ENCODE measurements at regions not wholly inside any gene's neighbourhood (a gene's known extent, or its start where the extent isn't known, plus 50 kb on each side); places are given as distances from the start of the nearest gene placed in this dataset.

DNA sequence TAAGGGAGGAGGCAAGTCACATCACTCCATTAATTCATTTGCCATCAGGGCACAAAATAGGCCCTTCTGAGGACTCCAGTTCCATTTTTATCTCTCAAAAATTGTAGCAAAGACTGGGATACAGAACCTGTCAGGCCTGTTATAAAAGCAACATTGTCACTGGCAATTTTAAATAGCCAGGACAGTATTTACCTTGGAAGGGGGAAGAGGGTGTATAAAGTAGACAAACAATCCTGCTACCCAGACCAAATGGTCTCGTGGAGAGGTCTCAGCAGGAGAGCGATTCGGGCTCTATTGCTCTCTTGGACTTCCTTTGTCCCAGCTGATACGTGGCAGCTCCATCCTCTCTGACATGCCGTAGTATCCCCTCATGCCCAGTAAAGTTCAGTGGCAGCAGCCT lies 740.3 kb upstream of the HS6ST1 start:
- no peak for DNase-seq

GRCh38 chr2:129059476-129059875 lies 740.8 kb upstream of the HS6ST1 start:
- no peak for DNase-seq

DNA sequence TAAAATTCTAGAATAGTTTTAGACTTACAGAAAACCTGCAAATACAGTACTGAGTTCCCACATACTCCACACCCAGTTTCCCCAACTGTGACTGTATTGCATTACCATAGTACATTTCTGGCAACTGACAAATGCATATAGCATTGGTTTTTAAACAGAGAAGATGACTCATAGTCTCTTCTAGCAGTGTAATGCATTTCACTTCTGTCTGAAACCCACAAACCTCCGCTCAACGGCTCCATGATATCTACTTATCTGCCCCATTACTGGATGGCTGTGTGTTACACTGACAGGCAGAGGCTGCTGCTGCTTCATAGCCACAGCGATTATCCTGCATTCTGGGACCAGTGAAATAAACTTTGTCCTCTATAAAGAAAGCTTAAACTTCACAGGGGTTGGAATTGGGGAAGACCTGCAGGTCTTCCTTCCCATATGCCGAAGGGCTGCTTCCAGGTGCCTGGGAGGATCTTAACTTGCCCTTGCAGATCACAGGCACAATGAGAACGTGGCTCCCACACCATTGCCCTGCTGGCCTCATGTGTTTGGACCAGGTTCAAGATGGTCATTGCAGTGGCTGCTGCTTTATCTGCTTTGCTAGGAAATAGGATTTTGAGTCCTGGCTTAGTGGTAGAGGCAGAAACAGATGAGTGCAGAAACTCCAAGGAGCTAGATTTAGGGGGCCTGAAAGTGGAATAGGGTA lies 742.6 kb upstream of the HS6ST1 start:
- DNase-seq: no peak

DNA sequence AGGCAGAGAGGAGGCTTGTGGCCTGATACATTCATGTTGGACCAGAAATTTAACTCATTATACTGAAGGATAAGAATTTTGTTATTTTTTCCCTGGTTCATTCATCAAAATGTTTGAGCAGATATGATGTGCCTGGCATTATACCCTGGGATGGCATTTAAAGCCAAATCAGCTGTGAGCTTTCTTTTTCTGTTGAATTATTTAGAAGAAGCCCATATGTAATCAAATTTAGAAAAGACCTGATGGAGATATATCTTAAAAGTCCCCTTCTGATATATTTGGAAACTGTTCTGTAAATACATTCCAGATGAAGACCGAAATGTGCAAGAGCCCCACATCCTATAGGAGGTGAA lies 743.1 kb upstream of the HS6ST1 start:
- DNase-seq: no peak

DNA sequence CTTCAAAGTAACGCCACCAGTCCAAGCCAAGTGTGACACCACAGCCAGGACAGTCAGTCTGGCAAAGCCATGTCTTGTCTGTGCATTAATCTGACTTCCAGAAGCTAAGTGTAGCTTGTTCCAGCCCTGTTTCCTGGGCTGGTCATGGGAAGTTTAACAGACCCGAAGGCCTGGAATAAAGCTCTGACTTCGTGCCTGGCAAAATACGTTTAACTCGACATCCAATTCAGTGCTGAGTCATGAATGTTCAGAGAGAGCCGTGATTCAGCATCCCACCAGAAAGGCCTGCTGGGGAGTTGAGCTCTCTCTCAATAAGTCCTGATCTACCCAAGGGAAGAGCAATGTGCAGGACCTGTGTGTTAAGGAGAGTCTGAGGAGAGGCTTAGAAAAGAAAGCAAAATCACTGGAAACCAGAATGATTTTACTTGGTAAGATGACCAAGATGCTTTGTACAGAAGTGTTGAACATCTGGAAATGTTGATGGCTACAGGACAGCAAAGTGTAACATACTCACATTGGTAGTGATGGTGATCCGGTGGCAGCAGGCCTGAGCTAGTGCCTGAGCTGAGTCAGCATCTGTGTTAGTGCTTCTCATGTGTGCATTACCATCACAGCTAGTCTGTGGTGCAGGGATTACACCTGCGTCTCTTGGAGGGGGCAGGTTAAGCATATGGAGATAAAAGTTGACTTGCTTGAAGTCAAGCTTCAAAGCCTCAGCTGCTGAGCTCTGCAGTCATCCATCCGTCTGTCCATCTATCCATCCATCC lies 743.7 kb upstream of the HS6ST1 start:
- DNase-seq: no peak

DNA sequence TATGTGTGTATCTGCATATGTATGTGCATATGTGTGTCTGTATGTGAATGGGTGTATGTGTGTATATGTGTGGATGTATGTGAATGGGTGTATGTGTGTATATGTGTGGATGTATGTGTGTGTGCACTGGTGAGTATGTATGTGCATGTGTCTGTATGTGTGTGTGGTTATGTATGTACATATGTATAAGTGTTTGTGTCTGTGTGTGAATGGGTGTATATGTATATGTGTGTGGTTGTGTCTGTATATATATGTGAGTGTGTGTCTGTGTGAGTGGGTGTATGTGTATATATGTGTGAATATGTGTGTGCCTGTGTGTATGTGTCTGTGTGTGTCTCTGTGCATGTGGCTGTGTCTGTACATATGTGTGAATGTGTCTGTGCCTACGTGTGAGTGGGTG lies 748.4 kb upstream of the HS6ST1 start:
- DNase-seq: no peak

DNA sequence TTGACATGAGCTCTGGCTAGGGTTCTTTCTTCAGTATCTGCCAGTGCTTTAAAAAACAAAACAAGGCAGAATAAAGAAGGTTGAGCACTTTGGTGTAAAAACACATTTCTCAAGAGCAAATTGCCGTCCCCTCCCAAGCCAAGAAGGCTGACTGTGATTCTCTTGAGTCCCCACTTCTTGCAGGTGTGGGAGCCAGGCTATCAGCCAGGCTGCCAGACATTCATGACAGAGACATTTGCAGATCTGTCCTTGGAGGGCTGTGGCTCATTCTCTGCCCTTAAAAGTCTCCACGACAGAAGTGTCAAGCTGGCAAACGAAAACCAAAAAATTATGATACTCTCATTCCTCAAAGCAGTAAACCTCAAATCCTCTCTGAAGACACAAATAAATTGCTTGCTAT lies 749.3 kb upstream of the HS6ST1 start:
- DNase-seq: no peak

DNA sequence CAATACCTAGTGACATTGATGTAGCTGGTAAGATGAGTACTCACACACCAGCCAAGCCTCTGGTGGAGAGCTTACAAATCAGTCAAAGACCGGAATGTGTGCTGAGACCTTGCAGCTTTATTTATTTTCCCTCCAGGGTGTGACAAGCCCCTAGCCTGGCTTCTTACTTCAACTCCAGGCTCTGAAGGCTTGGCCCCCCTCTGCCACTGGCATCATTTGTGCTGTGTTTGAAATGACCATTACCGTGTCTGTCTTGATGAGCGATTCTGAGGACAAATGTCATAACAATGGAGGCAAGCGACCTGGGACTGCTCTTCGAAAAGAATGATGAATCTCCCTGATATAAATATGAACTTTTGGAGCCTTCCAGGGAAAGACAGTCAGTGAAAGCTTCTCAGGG lies 749.9 kb upstream of the HS6ST1 start:
- no peak for DNase-seq

GRCh38 chr2:129069875-129070594 lies 751.4 kb upstream of the HS6ST1 start:
- DNase-seq: no peak

DNA sequence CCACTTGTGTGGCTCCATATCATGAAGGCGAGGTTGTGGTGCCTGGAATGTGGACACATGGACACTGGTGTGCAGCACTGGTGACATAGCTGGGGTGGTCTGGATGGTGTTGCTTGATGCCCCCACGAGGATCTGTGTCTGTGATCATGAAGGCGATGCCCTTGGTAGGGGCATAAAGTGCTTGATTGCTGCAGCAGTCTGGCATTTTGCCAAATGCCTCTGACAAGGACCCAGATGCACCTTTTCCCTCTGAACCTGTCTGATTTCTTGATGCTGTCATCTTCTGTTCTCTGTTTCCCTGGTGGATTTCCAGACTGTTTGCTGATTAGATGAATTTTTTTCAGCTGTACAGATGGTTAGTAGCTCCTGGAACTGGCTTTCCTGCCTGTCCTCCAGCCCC lies 752.0 kb upstream of the HS6ST1 start:
- no peak for DNase-seq

- DNase-seq: no peak
Observed at GRCh38 chr2:129071531-129071930, 752.9 kb upstream of the HS6ST1 start.

GRCh38 chr2:129074298-129074920 lies 755.7 kb upstream of the HS6ST1 start:
- DNase-seq: no peak

GRCh38 chr2:129078548-129078947 lies 759.9 kb upstream of the HS6ST1 start:
- no peak for DNase-seq

GRCh38 chr2:129080715-129081476 lies 762.2 kb upstream of the HS6ST1 start:
- DNase-seq: no peak

GRCh38 chr2:129085386-129085785 lies 766.7 kb upstream of the HS6ST1 start:
- DNase-seq: no peak

DNA sequence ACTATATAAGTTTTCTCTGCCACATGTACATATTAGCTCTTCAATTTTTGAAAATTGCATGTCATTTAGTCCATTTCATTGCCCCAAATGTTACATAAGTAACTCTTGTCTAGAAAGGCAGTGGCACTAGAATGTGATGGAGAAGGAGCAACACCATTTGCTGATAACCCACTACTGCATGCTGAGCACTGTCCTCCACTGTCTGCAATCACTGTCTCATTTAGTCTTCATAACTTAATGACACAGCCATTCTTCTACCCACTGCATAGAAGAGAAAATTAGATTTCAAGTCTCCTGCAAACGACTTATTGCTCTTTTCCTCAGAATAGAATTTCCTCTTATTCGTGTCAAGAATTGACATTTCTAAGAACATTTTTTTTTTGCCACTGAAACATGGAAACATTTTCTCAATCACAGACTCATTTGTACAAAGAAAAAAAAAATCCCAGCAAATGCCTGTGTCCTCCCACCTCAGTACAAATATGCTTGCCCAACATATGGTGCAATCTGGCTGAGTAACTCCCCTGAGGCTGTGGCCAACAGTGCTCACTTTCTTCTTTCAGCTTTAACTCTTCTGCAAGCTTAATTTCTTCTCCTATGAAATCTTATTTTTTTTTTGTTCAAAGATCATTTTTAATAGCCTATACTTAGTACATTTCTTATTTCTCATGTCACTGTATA lies 768.6 kb upstream of the HS6ST1 start:
- no peak for DNase-seq

- no peak for DNase-seq
Observed at GRCh38 chr2:129091620-129092019, 773.0 kb upstream of the HS6ST1 start.

- no peak for DNase-seq
Observed at GRCh38 chr2:129092956-129093355, 774.3 kb upstream of the HS6ST1 start.

DNA sequence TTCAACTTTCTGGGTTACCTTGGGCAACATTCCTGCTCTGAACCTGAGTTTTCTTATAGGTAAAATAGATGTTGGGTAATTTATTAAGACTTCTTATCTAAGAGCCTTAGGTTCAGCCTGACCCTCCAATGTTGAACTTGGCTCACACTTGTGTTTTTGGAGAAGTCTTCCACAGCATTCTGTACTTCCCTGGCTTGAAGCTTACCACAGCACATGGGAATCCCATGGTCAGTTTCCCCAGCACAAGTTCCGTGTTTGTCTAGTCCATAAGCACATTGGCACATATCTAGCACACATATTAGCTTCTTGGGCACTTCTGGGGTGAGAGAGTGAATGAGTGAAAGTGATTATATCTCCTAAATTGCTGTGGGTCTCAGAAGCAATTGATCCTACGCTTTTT lies 782.5 kb upstream of the HS6ST1 start:
- no peak for DNase-seq

DNA sequence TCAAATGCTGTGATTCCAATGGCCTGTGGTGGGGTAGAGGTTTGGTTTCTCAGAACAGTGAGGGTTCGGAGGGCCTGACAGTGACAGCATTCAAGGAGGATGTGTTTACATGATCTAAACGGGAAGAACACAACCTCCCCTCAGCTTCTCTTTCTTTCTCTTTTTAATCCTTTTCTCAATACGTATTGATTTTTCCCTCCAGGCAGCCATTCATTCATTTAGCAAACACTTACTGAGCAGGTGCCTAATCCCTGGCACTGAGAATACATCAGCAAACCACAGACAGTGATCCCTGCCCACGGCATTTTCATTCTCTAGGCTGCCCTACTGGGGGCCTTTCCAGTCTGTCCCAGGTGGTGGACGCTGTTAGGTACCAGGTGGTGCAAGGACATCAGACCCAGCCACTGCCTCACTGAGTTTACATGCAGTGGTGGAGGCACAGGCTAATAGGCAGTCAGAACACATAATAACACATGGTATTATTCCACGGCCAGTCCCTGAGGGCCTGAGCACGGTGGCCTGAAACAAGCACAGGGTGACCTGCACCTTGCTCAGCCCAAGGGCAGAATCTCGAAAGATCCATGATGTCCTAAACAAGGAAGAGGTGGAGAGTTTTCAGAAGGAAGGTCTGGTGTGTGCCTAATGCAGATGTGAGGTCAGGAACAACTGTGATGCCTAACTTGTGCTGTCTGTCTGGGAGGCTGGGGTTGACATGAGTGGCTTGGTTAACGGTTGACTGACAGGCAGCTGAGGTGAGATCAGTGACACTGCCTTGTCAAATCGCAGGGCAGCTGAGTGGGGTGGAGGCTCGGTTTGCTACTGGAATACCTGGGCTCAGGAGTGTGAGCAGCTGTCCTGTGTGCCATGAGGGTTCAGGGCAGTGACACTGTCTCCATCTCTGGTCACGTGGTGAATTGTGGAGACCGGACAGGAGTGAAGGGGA lies 785.5 kb upstream of the HS6ST1 start:
- DNase-seq: no peak

DNA sequence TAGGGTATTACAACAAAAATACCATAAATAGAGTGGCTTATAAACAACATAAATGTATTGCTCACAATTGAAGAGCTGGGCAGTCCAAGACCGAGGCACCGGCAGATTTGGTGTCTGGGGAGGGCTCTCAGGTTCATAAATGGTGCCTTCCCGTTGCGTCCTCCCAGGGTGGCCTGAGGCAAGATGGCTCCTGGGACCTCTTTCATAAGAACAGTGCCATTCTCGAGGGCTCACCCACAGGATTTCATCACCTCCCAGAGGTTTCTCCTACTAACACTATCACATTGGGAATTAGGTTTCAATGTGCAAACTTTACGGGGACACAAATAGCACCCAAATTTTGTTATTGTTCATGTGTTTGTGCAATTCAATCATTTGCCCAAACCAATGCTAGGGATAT lies 793.5 kb upstream of the HS6ST1 start:
- DNase-seq: no peak

Data from activated CD8-positive, alpha-beta memory T cell treated with anti-CD3 and anti-CD28 coated beads for 24 hours (primary cell).